Thoracic aorta (tissue), 2 donors: ENCODE measurements at regions not wholly inside any gene's neighbourhood (a gene's known extent, or its start where the extent isn't known, plus 50 kb on each side); places are given as distances from the start of the nearest gene placed in this dataset.

Experiments used
- ATAC-seq: fragments of 150-250 bp; one replicate; pipeline ENCODE4 v1.8.0; 2017; ENCODE audit warnings: low read depth; ENCODE audit not compliant: insufficient number of reproducible peaks, low FRiP score
- DNase-seq: peaks from one replicate; pipeline ENCODE4 v3.0.0-alpha.2; 2020; ENCODE audit warnings: low spot score
- H3K27ac ChIP-seq, 2 donors: fragments of 200-600 bp; sonication (generic); 1 replicate in 1 of 2; 2 replicates in 1 of 2; pipeline ENCODE4 v1.5.1; 2016; ENCODE audit warnings: mild to moderate bottlenecking in 2 of 2, moderate library complexity in 2 of 2
- H3K27me3 ChIP-seq: fragments of 200-600 bp; sonication (generic); replicated peaks from 2 replicates; pipeline ENCODE4 v1.6.0; 2016; ENCODE audit warnings: mild to moderate bottlenecking; ENCODE audit not compliant: insufficient read depth
- H3K36me3 ChIP-seq: fragments of 200-600 bp; sonication (generic); one replicate; pipeline ENCODE4 v1.5.1; 2016
- H3K4me1 ChIP-seq, 2 donors: fragments of 200-600 bp; sonication (generic); 1 replicate in 1 of 2; 2 replicates in 1 of 2; pipeline versions ENCODE4 v1.5.1 to v1.6.0; 2016; ENCODE audit warnings: low read depth in 2 of 2, mild to moderate bottlenecking in 1 of 2; ENCODE audit not compliant: control insufficient read depth in 1 of 2
- H3K4me3 ChIP-seq: fragments of 200-600 bp; sonication (generic); 2 replicates; pipeline ENCODE4 v1.5.1; 2016; ENCODE audit warnings: mild to moderate bottlenecking
- H3K9me3 ChIP-seq: fragments of 200-600 bp; sonication (generic); 2 replicates; pipeline ENCODE4 v1.5.1; 2016
- CTCF ChIP-seq: fragments of 200-600 bp; sonication (generic); IDR thresholded peaks from one replicate; pipeline ENCODE4 v1.5.1; 2019; ENCODE audit warnings: antibody characterized with exemption

- no peak overlapping the region for H3K27ac ChIP-seq
- no peaks in the 10 kb centered on the region for H3K27me3 ChIP-seq
- ATAC-seq: no peak
- H3K4me1 ChIP-seq: peaks cover 0 to 7% of the 10 kb centered on the region in 2 donors
- H3K9me3 ChIP-seq: no peaks in the 10 kb centered on the region
- no peak overlapping the region for H3K4me3 ChIP-seq
- no peaks in the 10 kb centered on the region for H3K36me3 ChIP-seq
- no peak for TF ChIP-seq CTCF
- DNase-seq: no peak
These were observed 127.6 kb upstream of the CTTNBP2NL start for GRCh38 chr1:112268408-112268807.

DNA sequence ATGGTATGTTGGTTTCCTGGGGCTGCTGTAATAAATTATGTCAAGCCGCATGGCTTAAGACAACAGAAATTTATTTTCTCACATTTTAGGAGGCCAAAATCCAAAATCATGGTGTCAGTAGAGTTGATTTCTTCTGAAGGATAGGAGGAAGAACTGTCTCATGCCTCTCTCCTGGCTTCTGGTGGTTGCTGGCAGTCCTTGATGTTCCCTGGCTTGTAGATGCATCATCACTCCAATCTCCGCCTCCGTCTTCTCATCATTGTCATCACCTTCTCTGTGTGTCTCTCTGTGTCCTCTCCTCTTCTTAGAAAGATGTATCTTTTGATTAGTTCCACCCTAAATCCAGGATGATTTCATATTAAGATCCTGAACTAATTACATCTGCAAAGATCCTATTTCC lies 124.7 kb upstream of the CTTNBP2NL start:
- Histone ChIP-seq H3K27ac (no peak overlapping the region), H3K4me1 (no peaks in the 10 kb centered on the region)
- no peak for ATAC-seq

DNA sequence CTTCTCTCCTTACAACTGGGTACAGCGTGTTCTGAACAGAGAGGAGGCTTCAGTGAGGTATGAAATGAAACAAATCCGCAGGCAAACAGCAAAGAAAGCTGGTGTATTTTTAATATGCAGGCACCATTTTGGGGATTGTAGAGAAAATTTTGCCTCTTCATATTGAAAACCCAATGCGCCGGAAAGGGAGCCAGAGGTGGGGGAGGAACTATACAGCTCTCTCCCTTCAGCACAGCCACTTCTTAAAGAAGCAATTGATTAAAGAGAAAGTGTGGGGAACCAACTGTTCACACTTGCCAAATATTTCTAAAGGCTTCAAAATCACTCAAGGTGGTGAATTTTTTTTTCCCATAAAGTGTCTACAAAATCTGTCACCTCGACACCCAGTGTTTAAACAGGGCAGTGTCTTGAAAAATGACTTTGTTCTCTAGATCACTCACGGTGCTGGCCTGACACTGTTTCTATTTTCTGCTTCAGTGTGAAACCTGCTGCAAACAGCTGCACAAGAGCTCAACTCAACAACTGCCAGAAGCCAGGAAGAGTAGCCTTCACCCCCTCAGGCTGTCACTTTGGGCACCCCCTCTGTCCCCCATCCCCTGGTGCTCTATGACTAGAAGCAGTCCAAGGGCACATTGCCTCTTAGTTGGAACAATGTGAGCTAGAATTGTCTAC lies 123.8 kb upstream of the CTTNBP2NL start:
- no peak for DNase-seq
- H3K4me1 ChIP-seq: no peaks in the 10 kb centered on the region
- H3K27me3 ChIP-seq: no peaks in the 10 kb centered on the region
- H3K36me3 ChIP-seq: no peaks in the 10 kb centered on the region
- no peak for TF ChIP-seq CTCF
- no peak overlapping the region for H3K27ac ChIP-seq
- no peaks in the 10 kb centered on the region for H3K9me3 ChIP-seq
- H3K4me3 ChIP-seq: no peak overlapping the region
- ATAC-seq: no peak

More for the DNA sequence above, 124.7 kb upstream of the CTTNBP2NL start:
- DNase-seq: no peak
- no peaks in the 10 kb centered on the region for H3K9me3 ChIP-seq
- TF ChIP-seq CTCF: no peak
- H3K36me3 ChIP-seq: no peaks in the 10 kb centered on the region
- no peak overlapping the region for H3K4me3 ChIP-seq
- no peaks in the 10 kb centered on the region for H3K27me3 ChIP-seq

DNA sequence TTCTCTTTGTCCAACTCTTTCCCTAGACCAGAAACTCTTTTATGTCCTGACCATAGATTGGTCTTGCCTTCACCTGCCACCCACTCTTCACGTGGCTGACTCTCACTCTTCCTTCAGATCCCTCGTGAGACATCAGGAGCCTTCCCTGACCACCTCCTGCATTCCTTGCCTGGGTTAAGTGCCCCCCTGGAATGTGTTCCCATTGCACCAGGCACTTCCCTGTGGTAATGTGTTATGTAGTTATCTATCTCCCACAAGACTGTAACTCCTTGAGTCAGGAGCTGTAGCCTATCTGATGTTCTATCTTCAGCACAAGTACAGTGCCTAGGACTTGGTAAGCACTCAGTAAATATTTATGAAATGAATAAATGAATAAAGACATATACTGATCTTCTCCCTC lies 111.2 kb upstream of the CTTNBP2NL start:
- no peak for ATAC-seq
- H3K27ac ChIP-seq: no peak overlapping the region
- DNase-seq: no peak
- H3K4me3 ChIP-seq: no peak overlapping the region
- no peaks in the 10 kb centered on the region for H3K27me3 ChIP-seq
- no peaks in the 10 kb centered on the region for H3K9me3 ChIP-seq
- H3K4me1 ChIP-seq: no peaks in the 10 kb centered on the region
- H3K36me3 ChIP-seq: no peaks in the 10 kb centered on the region
- no peak for TF ChIP-seq CTCF

DNA sequence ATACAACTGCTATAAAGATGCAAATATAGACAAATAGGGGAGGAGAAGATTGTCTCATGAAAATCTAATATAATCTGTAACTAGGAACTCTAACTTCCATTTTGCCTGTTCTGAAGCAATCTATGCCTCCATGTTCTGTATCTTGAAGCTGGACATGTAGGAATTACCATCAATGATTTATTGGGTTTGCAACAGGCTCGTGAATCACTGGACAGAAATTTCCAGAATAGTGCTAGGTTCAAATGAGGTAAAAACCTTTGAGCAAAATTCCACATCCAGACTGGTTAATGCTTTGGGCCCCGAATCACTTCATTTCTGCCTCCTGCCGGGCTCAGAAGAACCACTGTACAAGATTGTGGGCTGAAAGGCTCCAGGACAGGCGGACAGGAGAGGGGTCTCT lies 110.7 kb upstream of the CTTNBP2NL start:
- TF ChIP-seq CTCF: no peak
- H3K36me3 ChIP-seq: no peaks in the 10 kb centered on the region
- H3K9me3 ChIP-seq: no peaks in the 10 kb centered on the region
- DNase-seq (no peak), ATAC-seq (no peak)
- H3K27me3 ChIP-seq: no peaks in the 10 kb centered on the region
- no peak overlapping the region for H3K27ac ChIP-seq
- no peaks in the 10 kb centered on the region for H3K4me1 ChIP-seq
- H3K4me3 ChIP-seq: no peak overlapping the region
